ENCODE measurements at regions not wholly inside any gene's neighbourhood (a gene's known extent, or its start where the extent isn't known, plus 50 kb on each side); places are given as distances from the start of the nearest gene placed in this dataset.

GRCh38 chr3:107268469-107268868, 108.8 kb upstream of the CCDC54 start:
- Histone ChIP-seq H3K27me3 (replicated peaks; ENCODE audit: insufficient read depth) (no peaks in the 10 kb centered on the region), H3K4me3 (no peak overlapping the region), H3K4me1 (ENCODE audit: control insufficient read depth in 1 of 2, low read depth in 2 of 2) (no peaks in the 10 kb centered on the region), H3K9me3 (no peaks in the 10 kb centered on the region), H3K27ac (no peak overlapping the region), H3K36me3 (no peaks in the 10 kb centered on the region)
- no peak for TF ChIP-seq CTCF (IDR thresholded peaks at IDR 0.05)
- ATAC-seq (ENCODE audit: insufficient number of reproducible peaks, low FRiP score, low read depth), result no peak
- DNase-seq (ENCODE audit: low spot score), result no peak

- H3K4me3 ChIP-seq, result no peak overlapping the region
- H3K27ac ChIP-seq, result no peak overlapping the region
- no peaks in the 10 kb centered on the region for H3K36me3 ChIP-seq
- H3K27me3 ChIP-seq (replicated peaks; ENCODE audit: insufficient read depth), result no peaks in the 10 kb centered on the region
- ATAC-seq (ENCODE audit: insufficient number of reproducible peaks, low FRiP score, low read depth) (no peak), DNase-seq (ENCODE audit: low spot score) (no peak)
- H3K4me1 ChIP-seq (ENCODE audit: control insufficient read depth in 1 of 2, low read depth in 2 of 2), result no peaks in the 10 kb centered on the region
- TF ChIP-seq CTCF (IDR thresholded peaks at IDR 0.05), result no peak
- no peaks in the 10 kb centered on the region for H3K9me3 ChIP-seq
Measured at GRCh38 chr3:107269136-107269535, 108.1 kb upstream of the CCDC54 start.

- no peak overlapping the region for H3K27ac ChIP-seq
Measured at GRCh38 chr3:107271787-107272387, 105.4 kb upstream of the CCDC54 start.

GRCh38 chr3:107272471-107272870, 104.8 kb upstream of the CCDC54 start:
- H3K9me3 ChIP-seq, result no peaks in the 10 kb centered on the region
- no peak overlapping the region for H3K27ac ChIP-seq
- H3K36me3 ChIP-seq, result no peaks in the 10 kb centered on the region
- no peaks in the 10 kb centered on the region for H3K4me1 ChIP-seq (ENCODE audit: control insufficient read depth in 1 of 2, low read depth in 2 of 2)
- no peak overlapping the region for H3K4me3 ChIP-seq
- no peak for ATAC-seq (ENCODE audit: insufficient number of reproducible peaks, low FRiP score, low read depth)
- H3K27me3 ChIP-seq (replicated peaks; ENCODE audit: insufficient read depth), result no peaks in the 10 kb centered on the region
- TF ChIP-seq CTCF (IDR thresholded peaks at IDR 0.05), result no peak
- DNase-seq (ENCODE audit: low spot score), result no peak

More at GRCh38 chr3:107271787-107272387, 105.4 kb upstream of the CCDC54 start:
- ATAC-seq (ENCODE audit: insufficient number of reproducible peaks, low FRiP score, low read depth), result no peak
- TF ChIP-seq CTCF (IDR thresholded peaks at IDR 0.05), result peak; percentile 54
- Histone ChIP-seq H3K4me1 (ENCODE audit: control insufficient read depth in 1 of 2, low read depth in 2 of 2) (no peaks in the 10 kb centered on the region), H3K36me3 (no peaks in the 10 kb centered on the region), H3K4me3 (no peak overlapping the region), H3K9me3 (no peaks in the 10 kb centered on the region), H3K27me3 (replicated peaks; ENCODE audit: insufficient read depth) (no peaks in the 10 kb centered on the region)
- DNase-seq (ENCODE audit: low spot score), result no peak

GRCh38 chr3:107272885-107273284, 104.4 kb upstream of the CCDC54 start:
- Histone ChIP-seq H3K9me3 (no peaks in the 10 kb centered on the region), H3K4me1 (ENCODE audit: control insufficient read depth in 1 of 2, low read depth in 2 of 2) (no peaks in the 10 kb centered on the region), H3K27ac (no peak overlapping the region), H3K4me3 (no peak overlapping the region), H3K27me3 (replicated peaks; ENCODE audit: insufficient read depth) (no peaks in the 10 kb centered on the region), H3K36me3 (no peaks in the 10 kb centered on the region)
- DNase-seq (ENCODE audit: low spot score) (no peak), ATAC-seq (ENCODE audit: insufficient number of reproducible peaks, low FRiP score, low read depth) (no peak)
- TF ChIP-seq CTCF (IDR thresholded peaks at IDR 0.05), result no peak
